H1 (cell line): ENCODE measurements at regions not wholly inside any gene's neighbourhood (a gene's known extent, or its start where the extent isn't known, plus 50 kb on each side); places are given as distances from the start of the nearest gene placed in this dataset.

Experiments
- CTCF ChIA-PET: fragments of 300-600 bp; sonication (Branson Sonifier 250); formaldehyde crosslinking; loops from one replicate; lab custom pipeline; 2021; ENCODE audit not compliant: partially characterized antibody; lab: Charles Lee
- POLR2A ChIA-PET: fragments of 300-600 bp; sonication (Branson Sonifier 250); formaldehyde crosslinking; loops from one replicate; lab custom pipeline; 2021; ENCODE audit warnings: inconsistent platforms; ENCODE audit not compliant: partially characterized antibody; lab: Charles Lee
- DNase-seq, 2 experiments: peaks; one replicate each; pipeline versions ENCODE4 v3.0.0 to v3.0.0-alpha.2; 2010 to 2022; ENCODE audit warnings: low spot score in 2 of 2, low read depth in 1 of 2, mixed read lengths in 1 of 2
- FAIRE-seq: peaks from 2 replicates; lab custom pipeline; 2011; peaks lifted over from hg19 to GRCh38; lab: Jason Lieb, UNC
- H2AFZ ChIP-seq: 2 replicates; pipeline ENCODE4 v1.8.1; 2012; ENCODE audit warnings: low read length, inconsistent platforms
- H2AK5ac ChIP-seq: 2 replicates; pipeline ENCODE4 v1.6.1; 2013; ENCODE audit warnings: low read depth, low read length
- H2BK120ac ChIP-seq: replicated peaks from 2 replicates; pipeline ENCODE3; 2013; ENCODE audit warnings: low read depth, low read length, inconsistent platforms
- H2BK12ac ChIP-seq: 2 replicates; pipeline ENCODE4 v1.6.1; 2013; ENCODE audit warnings: low read depth, low read length
- H2BK15ac ChIP-seq: 2 replicates; pipeline ENCODE4 v1.6.1; 2013; ENCODE audit warnings: low read length
- H2BK20ac ChIP-seq: 2 replicates; pipeline ENCODE4 v1.6.1; 2013; ENCODE audit warnings: low read length
- H2BK5ac ChIP-seq: 2 replicates; pipeline ENCODE4 v1.6.1; 2013; ENCODE audit warnings: low read depth, low read length
- H3K14ac ChIP-seq: 2 replicates; pipeline ENCODE4 v1.6.1; 2013; ENCODE audit warnings: inconsistent platforms; ENCODE audit not compliant: insufficient read length
- H3K18ac ChIP-seq: 2 replicates; pipeline ENCODE4 v1.6.1; 2013; ENCODE audit warnings: low read length; ENCODE audit errors: extremely low read depth
- H3K23ac ChIP-seq: 2 replicates; pipeline ENCODE4 v1.6.1; 2013; ENCODE audit warnings: inconsistent platforms; ENCODE audit not compliant: insufficient read length
- H3K23me2 ChIP-seq: 2 replicates; pipeline ENCODE4 v1.6.1; 2013; ENCODE audit warnings: low read depth, low read length
- H3K27ac ChIP-seq: 2 replicates; pipeline ENCODE4 v1.6.1; 2011; ENCODE audit warnings: low read depth, low read length, inconsistent platforms
- H3K27me3 ChIP-seq, 4 experiments: replicated peaks in 1 of 4; 1 replicate in 1 of 4; 2 replicates in 3 of 4; pipeline versions ENCODE4 v1.6.1 to v1.8.1; 2011 to 2013; ENCODE audit warnings: low read length in 3 of 4, mild to moderate bottlenecking in 3 of 4, inconsistent platforms in 2 of 4, mixed read lengths in 2 of 4, moderate library complexity in 1 of 4; ENCODE audit not compliant: control insufficient read depth in 3 of 4, insufficient read depth in 3 of 4; ENCODE audit errors: extremely low read depth in 1 of 4
- H3K36me3 ChIP-seq, 4 experiments: 2 replicates each; pipeline versions ENCODE4 v1.6.1 to v1.8.1; 2011 to 2013; ENCODE audit warnings: mild to moderate bottlenecking in 4 of 4, low read length in 3 of 4, moderate library complexity in 2 of 4, control low read depth in 1 of 4, inconsistent platforms in 1 of 4; ENCODE audit not compliant: insufficient read depth in 4 of 4, control insufficient read depth in 2 of 4
- H3K4ac ChIP-seq: replicated peaks from 2 replicates; pipeline ENCODE3; 2013; ENCODE audit warnings: low read length, low read depth, mixed read lengths, inconsistent platforms; ENCODE audit not compliant: insufficient read length
- H3K4me1 ChIP-seq, 4 experiments: replicated peaks in 1 of 4; 1 replicate in 1 of 4; 2 replicates in 3 of 4; pipeline versions ENCODE4 v1.6.1 to v1.8.1; 2011 to 2013; ENCODE audit warnings: low read length in 3 of 4, inconsistent platforms in 2 of 4, mixed read lengths in 1 of 4; ENCODE audit not compliant: insufficient read depth in 4 of 4, control insufficient read depth in 3 of 4
- H3K4me2 ChIP-seq, 2 experiments: 2 replicates each; pipeline versions ENCODE4 v1.6.1 to v1.8.1; 2011 to 2013; ENCODE audit warnings: low read depth in 2 of 2, low read length in 2 of 2, control low read depth in 1 of 2, inconsistent platforms in 1 of 2, mild to moderate bottlenecking in 1 of 2; ENCODE audit not compliant: insufficient read depth in 1 of 2
- H3K4me3 ChIP-seq, 4 experiments: fragments of 200-600, 300-600 bp in 1 of 4; sonication (generic), shearing (Covaris generic), sonication (Bioruptor Twin) in 1 of 4; 2 replicates each; pipeline versions ENCODE4 v1.5.1 to v1.8.1; 2011 to 2016; ENCODE audit warnings: low read length in 4 of 4, low read depth in 3 of 4, control low read depth in 2 of 4, inconsistent platforms in 2 of 4, mild to moderate bottlenecking in 2 of 4, mixed read lengths in 1 of 4, moderate library complexity in 1 of 4; ENCODE audit not compliant: insufficient read depth in 2 of 4; ENCODE audit errors: extremely low read depth in 1 of 4
- H3K56ac ChIP-seq: replicated peaks from 2 replicates; pipeline ENCODE3; 2013; ENCODE audit warnings: low read depth, mild to moderate bottlenecking, mixed read lengths, low read length, inconsistent platforms; ENCODE audit not compliant: insufficient read length
- H3K79me1 ChIP-seq: 2 replicates; pipeline ENCODE4 v1.6.1; 2013; ENCODE audit warnings: low read depth, low read length, control low read depth
- H3K79me2 ChIP-seq, 2 experiments: 2 replicates each; pipeline versions ENCODE4 v1.6.1 to v1.8.1; 2012 to 2013; ENCODE audit warnings: low read length in 2 of 2, mild to moderate bottlenecking in 2 of 2, inconsistent platforms in 1 of 2; ENCODE audit not compliant: insufficient read depth in 2 of 2, control insufficient read depth in 1 of 2
- H3K9ac ChIP-seq, 4 experiments: replicated peaks in 1 of 4; 1 replicate in 1 of 4; 2 replicates in 3 of 4; pipeline versions ENCODE4 v1.6.1 to v1.8.1; 2011 to 2013; ENCODE audit warnings: low read depth in 3 of 4, low read length in 3 of 4, control low read depth in 2 of 4, mild to moderate bottlenecking in 2 of 4, moderate library complexity in 2 of 4, inconsistent platforms in 1 of 4; ENCODE audit errors: extremely low read depth in 1 of 4
- H3K9me3 ChIP-seq, 2 experiments: 2 replicates each; pipeline versions ENCODE4 v1.6.1 to v1.8.1; 2012 to 2013; ENCODE audit warnings: mild to moderate bottlenecking in 2 of 2, moderate library complexity in 2 of 2, control low read depth in 1 of 2, inconsistent platforms in 1 of 2, low read depth in 1 of 2, low read length in 1 of 2, mixed read lengths in 1 of 2; ENCODE audit not compliant: insufficient read depth in 2 of 2
- H4K20me1 ChIP-seq, 2 experiments: replicated peaks in 1 of 2; 2 replicates each; pipeline versions ENCODE3 to v1.8.1; 2011 to 2013; ENCODE audit warnings: inconsistent platforms in 2 of 2, low read length in 2 of 2, mild to moderate bottlenecking in 1 of 2; ENCODE audit not compliant: insufficient read depth in 2 of 2, control insufficient read depth in 1 of 2
- H4K5ac ChIP-seq: 2 replicates; pipeline ENCODE4 v1.6.1; 2013; ENCODE audit warnings: low read length, low read depth, mixed read lengths, inconsistent platforms; ENCODE audit not compliant: insufficient read length
- H4K8ac ChIP-seq: 2 replicates; pipeline ENCODE4 v1.8.0; 2013; ENCODE audit warnings: mild to moderate bottlenecking, moderate library complexity, low read length, inconsistent platforms; ENCODE audit not compliant: insufficient read depth; ENCODE audit errors: extremely low read depth
- H4K91ac ChIP-seq: replicated peaks from 2 replicates; pipeline ENCODE3; 2013; ENCODE audit warnings: low read length, mixed read lengths, inconsistent platforms; ENCODE audit not compliant: insufficient read length
- BCL11A ChIP-seq, 2 experiments: IDR thresholded peaks; one replicate each; pipeline ENCODE4 v1.6.1; 2011; ENCODE audit warnings: low read depth in 2 of 2, low read length in 2 of 2, mild to moderate bottlenecking in 2 of 2
- CBX5 ChIP-seq: fragments of 300-800, 300-1000 bp; sonication (generic); IDR thresholded peaks from 2 replicates; pipeline ENCODE4 v1.7.1; 2016; ENCODE audit warnings: antibody characterized with exemption, low read length, low read depth
- CEBPB ChIP-seq: IDR thresholded peaks from 2 replicates; pipeline ENCODE4 v1.6.1; 2012; ENCODE audit warnings: low read depth, low read length
- FOSL1 ChIP-seq: IDR thresholded peaks from 2 replicates; pipeline ENCODE4 v1.6.1; 2011; ENCODE audit warnings: mild to moderate bottlenecking, low read depth, low read length, moderate library complexity; ENCODE audit not compliant: insufficient read depth
- HDAC6 ChIP-seq: IDR thresholded peaks from one replicate; pipeline ENCODE4 v1.7.1; 2012; ENCODE audit warnings: low read depth, mild to moderate bottlenecking, inconsistent platforms, low read length, moderate library complexity
- JUND ChIP-seq: IDR thresholded peaks from 2 replicates; pipeline ENCODE4 v1.6.1; 2011; ENCODE audit warnings: mild to moderate bottlenecking, improper control_type of control experiment, low read length
- MAX ChIP-seq: IDR thresholded peaks from 2 replicates; pipeline ENCODE4 v1.6.1; 2012; ENCODE audit warnings: inconsistent platforms
- RXRA ChIP-seq: IDR thresholded peaks from 2 replicates; pipeline ENCODE4 v1.6.1; 2011; ENCODE audit warnings: low read depth, mild to moderate bottlenecking, low read length, moderate library complexity; ENCODE audit not compliant: insufficient read depth
- SIN3A ChIP-seq, 2 experiments: IDR thresholded peaks in 1 of 2; conservative IDR thresholded peaks in 1 of 2; 2 replicates each; pipeline ENCODE4 v1.6.1; 2011 to 2012; ENCODE audit warnings: low read length in 2 of 2, improper control_type of control experiment in 1 of 2, low read depth in 1 of 2, mild to moderate bottlenecking in 1 of 2
- SP1 ChIP-seq: IDR thresholded peaks from 2 replicates; pipeline ENCODE4 v1.6.1; 2011; ENCODE audit warnings: low read depth, low read length
- SUZ12 ChIP-seq: fragments of 200-600 bp; sonication (generic); IDR thresholded peaks from 2 replicates; pipeline ENCODE4 v1.6.1; 2012; ENCODE audit warnings: mild to moderate bottlenecking, inconsistent platforms, low read length, moderate library complexity, mixed read lengths
- WGBS, 2 experiments: shearing (Covaris generic) in 1 of 2; methylation state at CpG; one replicate each; pipeline versions ENCODE4 v1.1.6 to v1.1.7; 2013 to 2015; ENCODE audit warnings: low lambda C conversion rate in 2 of 2, mixed read lengths in 2 of 2, inconsistent platforms in 1 of 2, low coverage in 1 of 2, missing lambda C conversion rate in 1 of 2; ENCODE audit not compliant: insufficient replicate concordance in 2 of 2, insufficient coverage in 1 of 2, insufficient read length in 1 of 2; ENCODE audit errors: extremely low coverage in 1 of 2, missing lambda C conversion rate in 1 of 2; 5-methylcytosine and 5-hydroxymethylcytosine counted together
- TF ChIP-seq, protein P1 (sequence below), 3 experiments: IDR thresholded peaks; 1 replicate in 2 of 3; 2 replicates in 1 of 3; pipeline versions ENCODE4 v1.5.1 to v1.6.1; 2011; ENCODE audit warnings: low read length in 3 of 3, mild to moderate bottlenecking in 3 of 3, inconsistent platforms in 2 of 3, low read depth in 1 of 3, moderate library complexity in 1 of 3; ENCODE audit not compliant: insufficient read depth in 1 of 3; ENCODE audit errors: control extremely low read depth in 1 of 3

- no peak overlapping the region for H3K4me3 ChIP-seq
- H3K9me3 ChIP-seq, result no peaks in the 10 kb centered on the region
- H4K20me1 ChIP-seq, result no peaks in the 10 kb centered on the region
- H3K36me3 ChIP-seq, result no peaks in the 10 kb centered on the region
- H3K4me2 ChIP-seq, result no peak overlapping the region
- no peak overlapping the region for H3K9ac ChIP-seq
- no peak overlapping the region for H2BK120ac ChIP-seq
- H4K91ac ChIP-seq, result no peak overlapping the region
- no peak overlapping the region for H2BK20ac ChIP-seq
- no peak overlapping the region for H2BK12ac ChIP-seq
- no peak overlapping the region for H3K14ac ChIP-seq
- no peak for DNase-seq
- no peak for FAIRE-seq
- H3K18ac ChIP-seq, result no peak overlapping the region
- H3K27ac ChIP-seq, result no peak overlapping the region
- H3K4me1 ChIP-seq, result peaks cover 0 to 3% (median 0%) of the 10 kb centered on the region in 4 experiments; a peak in 1 of 7 replicates
- H3K56ac ChIP-seq, result no peak overlapping the region
- H3K79me1 ChIP-seq, result no peaks in the 10 kb centered on the region
- H3K4ac ChIP-seq, result no peak overlapping the region
- no peaks in the 10 kb centered on the region for H3K27me3 ChIP-seq
- no peak overlapping the region for H4K8ac ChIP-seq
- WGBS, 2 experiments, result 96% methylated on average over 6 of the region's 6 CpGs; no CpG with 5 or more reads in 1 of the 2 experiments
- H3K23me2 ChIP-seq, result no peaks in the 10 kb centered on the region
- H3K79me2 ChIP-seq, result no peaks in the 10 kb centered on the region
- H2BK15ac ChIP-seq, result no peak overlapping the region
- no peak overlapping the region for H2BK5ac ChIP-seq
- POLR2A ChIA-PET, result no interaction called here
- CTCF ChIA-PET, result no interaction called here
- no peak overlapping the region for H3K23ac ChIP-seq
- no peak overlapping the region for H4K5ac ChIP-seq
- no peak overlapping the region for H2AFZ ChIP-seq
- no peak overlapping the region for H2AK5ac ChIP-seq
- no peak for TF ChIP-seq CEBPB
- TF ChIP-seq JUND, result no peak
- no peak for TF ChIP-seq SUZ12
- TF ChIP-seq RXRA, result no peak
- TF ChIP-seq MAX, result no peak
- TF ChIP-seq FOSL1, result no peak
- no peak for TF ChIP-seq SIN3A (conservative IDR thresholded peaks at IDR 0.05 in 1 of 2, IDR thresholded peaks at IDR 0.05 in 1 of 2; ENCODE audit: low read depth in 1 of 2, low read length in 2 of 2)
- no peak for TF ChIP-seq SP1
- no peak for TF ChIP-seq HDAC6
- TF ChIP-seq, protein P1, sequence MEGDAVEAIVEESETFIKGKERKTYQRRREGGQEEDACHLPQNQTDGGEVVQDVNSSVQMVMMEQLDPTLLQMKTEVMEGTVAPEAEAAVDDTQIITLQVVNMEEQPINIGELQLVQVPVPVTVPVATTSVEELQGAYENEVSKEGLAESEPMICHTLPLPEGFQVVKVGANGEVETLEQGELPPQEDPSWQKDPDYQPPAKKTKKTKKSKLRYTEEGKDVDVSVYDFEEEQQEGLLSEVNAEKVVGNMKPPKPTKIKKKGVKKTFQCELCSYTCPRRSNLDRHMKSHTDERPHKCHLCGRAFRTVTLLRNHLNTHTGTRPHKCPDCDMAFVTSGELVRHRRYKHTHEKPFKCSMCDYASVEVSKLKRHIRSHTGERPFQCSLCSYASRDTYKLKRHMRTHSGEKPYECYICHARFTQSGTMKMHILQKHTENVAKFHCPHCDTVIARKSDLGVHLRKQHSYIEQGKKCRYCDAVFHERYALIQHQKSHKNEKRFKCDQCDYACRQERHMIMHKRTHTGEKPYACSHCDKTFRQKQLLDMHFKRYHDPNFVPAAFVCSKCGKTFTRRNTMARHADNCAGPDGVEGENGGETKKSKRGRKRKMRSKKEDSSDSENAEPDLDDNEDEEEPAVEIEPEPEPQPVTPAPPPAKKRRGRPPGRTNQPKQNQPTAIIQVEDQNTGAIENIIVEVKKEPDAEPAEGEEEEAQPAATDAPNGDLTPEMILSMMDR (IDR thresholded peaks at IDR 0.05; ENCODE audit: control extremely low read depth in 1 of 3, insufficient read depth in 1 of 3, low read depth in 1 of 3, low read length in 3 of 3), result no peak
- TF ChIP-seq BCL11A (IDR thresholded peaks at IDR 0.05; ENCODE audit: low read depth in 2 of 2, low read length in 2 of 2), result no peak
- TF ChIP-seq CBX5, result no peak
These were observed 351.5 kb upstream of the DDX53 start for GRCh38 chrX:22648281-22648680.
